NCI-H1694 treated with DMSO at 0.1 percent for 48 hours (cell line): ENCODE measurements at regions not wholly inside any gene's neighbourhood (a gene's known extent, or its start where the extent isn't known, plus 50 kb on each side); places are given as distances from the start of the nearest gene placed in this dataset.
"Not testable (repeated sequence)": the region's sequence is repeated elsewhere in the genome, so short reads cannot be mapped to it uniquely, and the experiment has no call there.

ENCODE experiments used
- DNase-seq: peaks from one replicate; lab custom pipeline; 2025; lab: John Stamatoyannopoulos, UW

DNA sequence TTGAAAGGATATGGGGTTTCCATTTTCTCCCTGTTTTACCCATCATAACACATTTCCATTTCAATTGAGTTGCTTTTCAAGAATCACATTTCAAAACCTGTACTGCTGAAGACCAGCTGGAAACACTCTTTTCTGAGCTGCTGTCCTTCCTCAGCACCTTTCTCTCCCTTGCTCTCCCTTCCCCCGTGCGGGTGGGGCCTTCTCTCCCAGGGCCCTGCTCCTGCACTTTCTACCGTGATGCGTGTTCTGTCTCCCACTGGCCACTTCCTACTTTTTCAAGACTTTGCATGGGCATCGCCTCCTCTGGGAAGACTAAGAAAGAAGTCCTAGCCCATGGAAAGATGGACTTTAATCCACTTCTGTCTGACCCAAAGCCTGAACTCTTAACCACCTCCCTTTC, 390.4 kb downstream of the PTPRU start:
- no peak for DNase-seq

DNA sequence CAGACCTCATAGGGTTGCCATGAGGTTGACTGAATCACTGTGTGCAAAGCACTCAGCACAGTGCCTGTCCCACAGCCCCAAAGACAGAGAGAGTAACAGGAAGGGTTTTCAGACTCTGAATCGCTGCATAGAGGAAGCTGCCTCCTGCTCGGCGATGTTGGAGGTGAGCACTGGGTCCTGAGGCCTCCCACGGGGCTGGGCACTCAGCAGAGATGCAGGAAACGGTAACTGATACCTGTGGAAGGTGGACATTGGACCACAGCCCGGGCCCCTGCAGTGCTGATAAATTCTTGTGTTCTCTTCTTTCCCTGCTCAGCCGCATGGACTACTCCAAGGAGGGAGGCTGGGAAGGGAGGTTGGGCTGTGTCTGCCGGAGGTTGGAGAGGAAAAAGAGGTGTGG, 389.7 kb downstream of the PTPRU start:
- DNase-seq = no peak

- no peak for DNase-seq
Observed at GRCh38 chr1:29625084-29625420, 388.7 kb downstream of the PTPRU start.

GRCh38 chr1:29624320-29625083, 388.2 kb downstream of the PTPRU start:
- no peak for DNase-seq

DNA sequence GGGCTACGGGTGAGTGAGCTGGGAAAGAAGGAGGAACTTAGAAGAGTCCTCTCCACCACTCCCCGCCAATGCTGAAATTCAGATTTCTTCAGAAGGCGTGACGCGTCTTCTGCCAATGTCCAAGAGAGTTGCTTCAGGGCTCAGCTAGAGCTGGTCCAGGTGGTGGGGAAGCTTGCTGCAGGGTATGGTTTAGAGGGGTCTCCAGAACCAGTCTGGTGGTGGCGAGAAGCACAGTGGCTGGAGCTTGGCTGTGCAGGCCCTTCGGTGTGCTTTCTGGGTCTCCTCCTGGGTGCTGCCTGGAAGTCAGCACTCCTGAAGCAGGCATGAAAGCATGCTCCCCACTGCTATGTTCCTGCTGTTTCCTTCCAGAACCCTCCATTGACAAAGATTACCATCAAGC, 387.2 kb downstream of the PTPRU start:
- DNase-seq = no peak

DNA sequence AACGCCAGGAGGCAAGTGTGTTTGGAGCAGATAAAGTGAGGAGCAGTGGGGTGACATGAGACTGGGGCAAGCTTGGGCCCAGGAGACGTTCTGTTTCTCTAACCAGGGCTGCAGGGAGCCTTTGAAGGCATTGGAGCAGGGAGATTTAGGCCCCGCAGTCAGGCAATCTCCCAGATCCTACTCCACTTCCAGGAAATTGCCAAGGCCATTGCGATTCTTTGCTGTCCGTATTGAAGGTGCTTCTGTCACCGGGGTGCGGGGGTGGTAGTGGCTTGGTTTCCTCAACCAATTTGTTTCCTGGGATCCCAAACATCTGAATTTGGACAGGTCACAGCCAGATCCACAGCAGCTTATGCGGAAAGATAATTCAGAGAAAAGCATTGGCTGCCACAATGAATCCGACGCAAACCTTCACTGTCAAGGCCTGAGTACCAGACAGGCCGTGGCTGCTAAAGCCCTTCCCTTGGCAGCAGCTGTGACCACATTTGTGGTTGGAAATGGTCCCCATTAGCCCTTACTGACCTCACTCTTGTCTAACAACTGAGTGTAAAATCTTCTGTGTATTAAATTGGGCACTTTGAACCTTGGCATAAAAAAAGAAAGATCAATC, 385.6 kb downstream of the PTPRU start:
- DNase-seq = no peak

- DNase-seq = no peak
Observed at GRCh38 chr1:29620631-29621030, 384.3 kb downstream of the PTPRU start.

DNA sequence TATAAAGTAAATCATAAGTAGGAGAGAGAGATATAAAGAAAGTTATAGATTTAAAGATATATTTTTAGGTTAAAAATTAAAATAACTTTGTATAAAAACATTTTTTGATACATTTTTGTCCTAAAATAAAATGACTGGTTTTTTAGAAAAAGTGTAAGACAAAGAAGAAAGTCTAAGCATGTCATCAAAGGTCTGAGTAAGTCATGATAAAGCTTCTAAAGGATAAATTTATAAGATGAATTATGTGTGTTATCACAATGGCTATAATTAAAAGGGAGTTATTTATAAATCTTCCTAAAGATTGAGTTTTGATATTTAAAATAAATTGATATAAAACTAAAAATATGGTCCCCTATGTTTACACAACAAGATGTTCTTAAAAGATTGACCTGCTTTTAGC, 370.9 kb downstream of the PTPRU start:
- DNase-seq = no peak

GRCh38 chr1:29604796-29605195, 368.5 kb downstream of the PTPRU start:
- DNase-seq = not testable (repeated sequence)

DNA sequence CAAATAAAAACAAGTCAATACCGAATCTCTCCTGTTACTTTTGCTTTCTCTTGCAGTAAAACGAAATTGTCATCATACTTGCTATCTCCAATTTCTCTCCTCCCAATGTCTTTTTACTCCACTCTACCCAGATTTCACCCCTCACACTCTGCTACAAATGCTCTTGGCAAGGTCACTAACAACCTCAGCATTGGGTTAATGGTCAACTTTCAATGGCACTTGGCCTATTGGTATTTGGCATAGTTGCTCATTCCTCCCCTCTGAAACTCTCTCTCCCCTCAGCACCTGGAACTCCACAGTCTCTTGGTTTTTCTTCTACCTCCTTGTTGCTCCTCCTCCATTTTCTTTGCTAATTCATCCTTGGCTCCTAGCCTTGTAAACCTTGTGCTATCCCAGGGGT, 367.3 kb downstream of the PTPRU start:
- no peak for DNase-seq

DNA sequence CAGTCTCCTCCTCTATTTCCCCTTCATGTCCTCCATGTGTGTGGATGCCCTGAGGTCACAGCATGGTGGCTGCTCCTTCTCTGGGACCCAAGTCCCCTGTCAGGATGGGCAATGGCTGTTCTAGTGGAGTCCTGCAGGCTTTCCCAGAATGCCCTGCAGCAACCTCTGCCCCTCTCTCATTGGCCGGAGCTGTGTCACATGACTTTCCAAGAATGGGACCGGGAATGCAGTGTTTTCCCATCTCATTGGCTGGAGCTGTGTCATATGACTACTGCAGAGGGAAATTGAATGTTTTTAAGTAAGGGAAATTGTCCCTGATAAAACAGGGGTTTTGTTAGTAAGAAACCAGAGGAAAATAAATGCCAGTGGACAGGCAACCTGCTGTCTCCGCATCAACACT, 365.9 kb downstream of the PTPRU start:
- no peak for DNase-seq

- no peak for DNase-seq
Observed at GRCh38 chr1:29601021-29601420, 364.7 kb downstream of the PTPRU start.

- no peak for DNase-seq
Observed at GRCh38 chr1:29599826-29600225, 363.5 kb downstream of the PTPRU start.

DNA sequence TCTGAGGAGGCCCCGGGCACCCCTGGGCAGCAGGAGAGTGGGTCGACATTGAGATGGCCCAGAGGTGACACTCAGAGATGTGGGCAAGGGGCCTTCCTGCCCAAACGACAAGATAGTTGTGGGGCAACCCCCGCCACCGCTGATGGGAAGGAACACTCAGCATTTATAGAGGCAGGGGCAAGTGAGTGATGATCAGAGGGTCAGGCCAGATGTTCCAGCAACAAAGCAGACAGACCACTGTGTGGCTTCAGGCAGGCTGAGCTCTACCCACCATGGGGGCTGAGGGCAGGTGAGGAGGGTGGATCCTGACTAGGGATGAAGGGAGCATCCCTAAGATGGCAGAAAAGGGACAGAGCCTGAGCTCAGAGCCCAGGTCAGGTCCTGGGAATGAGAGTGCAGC, 362.7 kb downstream of the PTPRU start:
- no peak for DNase-seq

GRCh38 chr1:29597861-29598260, 361.5 kb downstream of the PTPRU start:
- DNase-seq = no peak

GRCh38 chr1:29593601-29594382, 357.5 kb downstream of the PTPRU start:
- no peak for DNase-seq

DNA sequence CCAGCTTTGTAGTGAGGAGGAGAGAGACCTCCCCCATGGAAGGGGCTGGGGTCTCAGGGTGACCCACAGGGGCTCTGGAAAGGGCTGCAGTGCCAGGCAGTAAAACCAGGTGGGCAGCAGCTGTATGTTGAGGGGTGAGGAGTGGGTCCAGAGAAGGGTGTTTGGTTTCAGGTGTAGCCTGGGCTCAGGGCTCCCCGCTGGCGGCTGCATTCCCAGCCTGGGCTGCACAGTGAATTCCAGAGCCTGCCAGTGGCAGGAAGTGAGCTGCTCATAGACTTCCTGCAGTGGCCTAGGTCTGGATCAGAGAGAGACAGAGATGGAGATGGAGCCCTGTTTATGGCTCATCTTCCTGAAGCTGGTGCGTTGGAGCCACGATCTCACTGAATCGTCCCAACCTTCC, 356.4 kb downstream of the PTPRU start:
- no peak for DNase-seq

- DNase-seq = no peak
Observed at GRCh38 chr1:29592261-29592615, 355.9 kb downstream of the PTPRU start.

- no peak for DNase-seq
Observed at GRCh38 chr1:29591601-29592260, 355.4 kb downstream of the PTPRU start.

DNA sequence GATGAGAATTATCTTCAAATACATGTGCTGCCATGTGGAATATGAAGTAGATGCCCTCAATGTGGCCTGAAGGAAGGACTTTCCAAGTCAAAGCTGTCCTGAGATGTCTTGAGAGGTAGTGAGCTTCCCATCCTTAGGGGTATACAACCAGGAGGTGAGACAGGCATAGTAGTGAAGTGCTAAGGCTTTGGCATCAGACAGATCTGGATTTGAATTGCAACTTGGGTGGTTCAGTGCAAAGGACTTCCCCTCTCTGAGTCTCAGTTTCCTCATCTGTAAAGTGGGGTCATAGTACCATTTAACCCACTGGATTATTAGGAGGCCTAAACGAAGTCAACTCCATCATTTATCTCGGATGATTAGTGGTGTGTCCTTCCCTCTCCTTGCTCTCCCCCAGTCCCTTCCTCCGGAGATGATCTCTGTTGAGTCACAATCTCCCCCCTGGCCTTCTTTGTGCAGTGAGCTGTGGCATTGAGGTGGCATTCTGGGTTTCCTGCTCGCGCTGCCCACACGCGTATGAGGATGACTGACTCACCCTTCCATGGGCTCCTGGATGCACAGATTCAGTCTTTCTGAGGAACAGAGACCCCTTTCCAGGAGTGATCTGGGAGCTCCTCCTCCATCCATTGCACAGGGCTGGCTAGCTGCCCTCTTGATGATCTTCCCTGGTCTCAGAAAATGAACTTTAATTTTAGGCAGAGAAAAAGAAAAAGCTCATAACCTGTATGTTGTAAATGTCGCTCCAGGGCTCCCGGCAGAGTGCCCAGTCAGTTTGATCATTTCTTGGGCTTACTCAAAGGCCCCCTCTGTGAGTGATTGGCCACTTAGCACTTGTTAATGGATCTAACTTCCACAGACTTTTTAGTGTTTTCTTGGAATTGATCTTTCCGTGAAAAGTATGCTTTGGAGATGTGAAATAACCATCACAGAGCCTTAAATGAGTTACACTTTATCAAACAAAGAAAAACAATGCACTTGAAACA, 354.6 kb downstream of the PTPRU start:
- DNase-seq = no peak

DNA sequence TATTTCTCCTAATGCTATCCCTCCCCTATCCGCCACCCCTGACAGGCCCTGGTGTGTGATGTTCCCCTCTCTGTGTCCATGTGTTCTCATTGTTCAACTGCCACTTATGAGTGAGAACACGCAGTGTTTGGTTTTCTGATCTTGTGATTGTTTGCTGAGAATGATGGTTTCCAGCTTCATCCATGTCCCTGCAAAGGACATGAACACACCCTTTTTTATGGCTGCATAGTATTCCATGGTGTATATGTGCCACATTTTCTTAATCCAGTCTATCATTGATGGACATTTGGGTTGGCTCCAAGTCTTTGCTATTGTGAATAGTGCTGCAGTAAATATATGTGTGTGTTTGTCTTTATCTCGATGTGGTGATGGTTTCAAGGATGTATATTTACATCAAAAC, 353.4 kb downstream of the PTPRU start:
- DNase-seq = not testable (repeated sequence)
